Lower leg skin (tissue), 3 donors: ENCODE measurements at regions not wholly inside any gene's neighbourhood (a gene's known extent, or its start where the extent isn't known, plus 50 kb on each side); places are given as distances from the start of the nearest gene placed in this dataset.

Source experiments
- CTCF ChIP-seq, 3 donors: fragments of 450-650 bp; IDR thresholded peaks; one replicate each; pipeline ENCODE4 v1.5.1; 2016; ENCODE audit warnings: antibody characterized with exemption in 3 of 3, mild to moderate bottlenecking in 3 of 3, moderate library complexity in 2 of 3
- POLR2A ChIP-seq, 2 donors: fragments of 450-650 bp; IDR thresholded peaks; one replicate each; pipeline ENCODE4 v1.6.1; 2016 to 2017; ENCODE audit warnings: antibody characterized with exemption in 2 of 2, mild to moderate bottlenecking in 1 of 2, moderate library complexity in 1 of 2

- TF ChIP-seq CTCF (IDR thresholded peaks at IDR 0.05) (no peak), POLR2A (IDR thresholded peaks at IDR 0.05) (no peak)
These were observed 79.4 kb downstream of the RRAGC start for GRCh38 chr1:38780133-38780532.
